ENCODE measurements at regions not wholly inside any gene's neighbourhood (a gene's known extent, or its start where the extent isn't known, plus 50 kb on each side); places are given as distances from the start of the nearest gene placed in this dataset.

- no peak for TF ChIP-seq CTCF (IDR thresholded peaks at IDR 0.05; ENCODE audit: extremely low read depth, low read depth, low read length)
Measured at GRCh38 chr2:199583676-199584075, 125.9 kb upstream of the SATB2 start.

GRCh38 chr2:199581935-199582360, 124.2 kb upstream of the SATB2 start:
- H3K9me3 ChIP-seq (ENCODE audit: low read depth, low read length): no peaks in the 10 kb centered on the region
- H3K4me3 ChIP-seq (ENCODE audit: insufficient read depth, low read length): peak overlapping the region; percentile 71
- DNase-seq (ENCODE audit: insufficient read length, low spot score, missing footprints): no peak
- peaks cover 6% of the 10 kb centered on the region for H3K4me1 ChIP-seq (ENCODE audit: insufficient read depth, low read length)
- peak overlapping the region; percentile 99 for H2AFZ ChIP-seq (ENCODE audit: low read length)
- no peak for TF ChIP-seq CTCF (IDR thresholded peaks at IDR 0.05; ENCODE audit: extremely low read depth, low read depth, low read length)
- no peaks in the 10 kb centered on the region for H3K27me3 ChIP-seq (ENCODE audit: insufficient read depth, low read length)
- H3K36me3 ChIP-seq (ENCODE audit: insufficient read depth, low read length): no peaks in the 10 kb centered on the region
- H3K79me2 ChIP-seq (ENCODE audit: insufficient read depth, low read length): no peaks in the 10 kb centered on the region
- peak overlapping the region; percentile 80 for H3K4me2 ChIP-seq (ENCODE audit: insufficient read depth, low read length)
- H4K20me1 ChIP-seq (ENCODE audit: insufficient read depth, low read length): no peaks in the 10 kb centered on the region
- peak overlapping the region; percentile 68 for H3K27ac ChIP-seq (ENCODE audit: low read depth, low read length)

More at GRCh38 chr2:199583676-199584075, 125.9 kb upstream of the SATB2 start:
- H3K4me3 ChIP-seq (ENCODE audit: insufficient read depth, low read length): no peak overlapping the region
- H3K4me1 ChIP-seq (ENCODE audit: insufficient read depth, low read length): peaks cover 6% of the 10 kb centered on the region
- H3K4me2 ChIP-seq (ENCODE audit: insufficient read depth, low read length): no peak overlapping the region
- no peak for DNase-seq (ENCODE audit: insufficient read length, low spot score, missing footprints)
- no peaks in the 10 kb centered on the region for H3K9me3 ChIP-seq (ENCODE audit: low read depth, low read length)
- H2AFZ ChIP-seq (ENCODE audit: low read length): no peak overlapping the region
- H3K27ac ChIP-seq (ENCODE audit: low read depth, low read length): no peak overlapping the region
- no peaks in the 10 kb centered on the region for H4K20me1 ChIP-seq (ENCODE audit: insufficient read depth, low read length)
- no peaks in the 10 kb centered on the region for H3K36me3 ChIP-seq (ENCODE audit: insufficient read depth, low read length)
- H3K79me2 ChIP-seq (ENCODE audit: insufficient read depth, low read length): no peaks in the 10 kb centered on the region
- H3K27me3 ChIP-seq (ENCODE audit: insufficient read depth, low read length): peaks cover 4% of the 10 kb centered on the region

- Histone ChIP-seq H3K4me2 (ENCODE audit: insufficient read depth, low read length) (peak overlapping the region; percentile 80), H3K27me3 (ENCODE audit: insufficient read depth, low read length) (no peaks in the 10 kb centered on the region), H2AFZ (ENCODE audit: low read length) (peak overlapping the region; percentile 99), H3K4me3 (ENCODE audit: insufficient read depth, low read length) (peak overlapping the region; percentile 71), H3K4me1 (ENCODE audit: insufficient read depth, low read length) (peaks cover 6% of the 10 kb centered on the region), H3K79me2 (ENCODE audit: insufficient read depth, low read length) (no peaks in the 10 kb centered on the region), H3K9me3 (ENCODE audit: low read depth, low read length) (no peaks in the 10 kb centered on the region), H4K20me1 (ENCODE audit: insufficient read depth, low read length) (no peaks in the 10 kb centered on the region), H3K36me3 (ENCODE audit: insufficient read depth, low read length) (no peaks in the 10 kb centered on the region), H3K27ac (ENCODE audit: low read depth, low read length) (peak overlapping the region; percentile 68)
- DNase-seq (ENCODE audit: insufficient read length, low spot score, missing footprints): no peak
- TF ChIP-seq CTCF (IDR thresholded peaks at IDR 0.05; ENCODE audit: extremely low read depth, low read depth, low read length): no peak
Measured at GRCh38 chr2:199581408-199581807, 123.7 kb upstream of the SATB2 start.

- H3K27ac ChIP-seq (ENCODE audit: low read depth, low read length): no peak overlapping the region
- no peaks in the 10 kb centered on the region for H3K79me2 ChIP-seq (ENCODE audit: insufficient read depth, low read length)
- DNase-seq (ENCODE audit: insufficient read length, low spot score, missing footprints): no peak
- no peaks in the 10 kb centered on the region for H4K20me1 ChIP-seq (ENCODE audit: insufficient read depth, low read length)
- no peaks in the 10 kb centered on the region for H3K36me3 ChIP-seq (ENCODE audit: insufficient read depth, low read length)
- no peak for TF ChIP-seq CTCF (IDR thresholded peaks at IDR 0.05; ENCODE audit: extremely low read depth, low read depth, low read length)
- no peak overlapping the region for H2AFZ ChIP-seq (ENCODE audit: low read length)
- no peaks in the 10 kb centered on the region for H3K9me3 ChIP-seq (ENCODE audit: low read depth, low read length)
- H3K4me3 ChIP-seq (ENCODE audit: insufficient read depth, low read length): no peak overlapping the region
- no peaks in the 10 kb centered on the region for H3K27me3 ChIP-seq (ENCODE audit: insufficient read depth, low read length)
- H3K4me2 ChIP-seq (ENCODE audit: insufficient read depth, low read length): no peak overlapping the region
- no peaks in the 10 kb centered on the region for H3K4me1 ChIP-seq (ENCODE audit: insufficient read depth, low read length)
Measured at GRCh38 chr2:199575416-199575815, 117.7 kb upstream of the SATB2 start.
